H1 (cell line): ENCODE measurements at regions not wholly inside any gene's neighbourhood (a gene's known extent, or its start where the extent isn't known, plus 50 kb on each side); places are given as distances from the start of the nearest gene placed in this dataset.

ENCODE experiments used
- CTCF ChIA-PET: fragments of 300-600 bp; sonication (Branson Sonifier 250); formaldehyde crosslinking; loops from one replicate; lab custom pipeline; 2021; ENCODE audit not compliant: partially characterized antibody; lab: Charles Lee
- POLR2A ChIA-PET: fragments of 300-600 bp; sonication (Branson Sonifier 250); formaldehyde crosslinking; loops from one replicate; lab custom pipeline; 2021; ENCODE audit warnings: inconsistent platforms; ENCODE audit not compliant: partially characterized antibody; lab: Charles Lee
- DNase-seq, 2 experiments: peaks; one replicate each; pipeline versions ENCODE4 v3.0.0 to v3.0.0-alpha.2; 2010 to 2022; ENCODE audit warnings: low spot score in 2 of 2, low read depth in 1 of 2, mixed read lengths in 1 of 2
- FAIRE-seq: peaks from 2 replicates; lab custom pipeline; 2011; peaks lifted over from hg19 to GRCh38; lab: Jason Lieb, UNC
- H2AFZ ChIP-seq: 2 replicates; pipeline ENCODE4 v1.8.1; 2012; ENCODE audit warnings: low read length, inconsistent platforms
- H2AK5ac ChIP-seq: 2 replicates; pipeline ENCODE4 v1.6.1; 2013; ENCODE audit warnings: low read depth, low read length
- H2BK120ac ChIP-seq: replicated peaks from 2 replicates; pipeline ENCODE3; 2013; ENCODE audit warnings: low read depth, low read length, inconsistent platforms
- H2BK12ac ChIP-seq: 2 replicates; pipeline ENCODE4 v1.6.1; 2013; ENCODE audit warnings: low read depth, low read length
- H2BK15ac ChIP-seq: 2 replicates; pipeline ENCODE4 v1.6.1; 2013; ENCODE audit warnings: low read length
- H2BK20ac ChIP-seq: 2 replicates; pipeline ENCODE4 v1.6.1; 2013; ENCODE audit warnings: low read length
- H2BK5ac ChIP-seq: 2 replicates; pipeline ENCODE4 v1.6.1; 2013; ENCODE audit warnings: low read depth, low read length
- H3K14ac ChIP-seq: 2 replicates; pipeline ENCODE4 v1.6.1; 2013; ENCODE audit warnings: inconsistent platforms; ENCODE audit not compliant: insufficient read length
- H3K18ac ChIP-seq: 2 replicates; pipeline ENCODE4 v1.6.1; 2013; ENCODE audit warnings: low read length; ENCODE audit errors: extremely low read depth
- H3K23ac ChIP-seq: 2 replicates; pipeline ENCODE4 v1.6.1; 2013; ENCODE audit warnings: inconsistent platforms; ENCODE audit not compliant: insufficient read length
- H3K23me2 ChIP-seq: 2 replicates; pipeline ENCODE4 v1.6.1; 2013; ENCODE audit warnings: low read depth, low read length
- H3K27ac ChIP-seq: 2 replicates; pipeline ENCODE4 v1.6.1; 2011; ENCODE audit warnings: low read depth, low read length, inconsistent platforms
- H3K27me3 ChIP-seq, 4 experiments: replicated peaks in 1 of 4; 1 replicate in 1 of 4; 2 replicates in 3 of 4; pipeline versions ENCODE4 v1.6.1 to v1.8.1; 2011 to 2013; ENCODE audit warnings: low read length in 3 of 4, mild to moderate bottlenecking in 3 of 4, inconsistent platforms in 2 of 4, mixed read lengths in 2 of 4, moderate library complexity in 1 of 4; ENCODE audit not compliant: control insufficient read depth in 3 of 4, insufficient read depth in 3 of 4; ENCODE audit errors: extremely low read depth in 1 of 4
- H3K36me3 ChIP-seq, 4 experiments: 2 replicates each; pipeline versions ENCODE4 v1.6.1 to v1.8.1; 2011 to 2013; ENCODE audit warnings: mild to moderate bottlenecking in 4 of 4, low read length in 3 of 4, moderate library complexity in 2 of 4, control low read depth in 1 of 4, inconsistent platforms in 1 of 4; ENCODE audit not compliant: insufficient read depth in 4 of 4, control insufficient read depth in 2 of 4
- H3K4ac ChIP-seq: replicated peaks from 2 replicates; pipeline ENCODE3; 2013; ENCODE audit warnings: low read length, low read depth, mixed read lengths, inconsistent platforms; ENCODE audit not compliant: insufficient read length
- H3K4me1 ChIP-seq, 4 experiments: replicated peaks in 1 of 4; 1 replicate in 1 of 4; 2 replicates in 3 of 4; pipeline versions ENCODE4 v1.6.1 to v1.8.1; 2011 to 2013; ENCODE audit warnings: low read length in 3 of 4, inconsistent platforms in 2 of 4, mixed read lengths in 1 of 4; ENCODE audit not compliant: insufficient read depth in 4 of 4, control insufficient read depth in 3 of 4
- H3K4me2 ChIP-seq, 2 experiments: 2 replicates each; pipeline versions ENCODE4 v1.6.1 to v1.8.1; 2011 to 2013; ENCODE audit warnings: low read depth in 2 of 2, low read length in 2 of 2, control low read depth in 1 of 2, inconsistent platforms in 1 of 2, mild to moderate bottlenecking in 1 of 2; ENCODE audit not compliant: insufficient read depth in 1 of 2
- H3K4me3 ChIP-seq, 4 experiments: fragments of 200-600, 300-600 bp in 1 of 4; sonication (generic), shearing (Covaris generic), sonication (Bioruptor Twin) in 1 of 4; 2 replicates each; pipeline versions ENCODE4 v1.5.1 to v1.8.1; 2011 to 2016; ENCODE audit warnings: low read length in 4 of 4, low read depth in 3 of 4, control low read depth in 2 of 4, inconsistent platforms in 2 of 4, mild to moderate bottlenecking in 2 of 4, mixed read lengths in 1 of 4, moderate library complexity in 1 of 4; ENCODE audit not compliant: insufficient read depth in 2 of 4; ENCODE audit errors: extremely low read depth in 1 of 4
- H3K56ac ChIP-seq: replicated peaks from 2 replicates; pipeline ENCODE3; 2013; ENCODE audit warnings: low read depth, mild to moderate bottlenecking, mixed read lengths, low read length, inconsistent platforms; ENCODE audit not compliant: insufficient read length
- H3K79me1 ChIP-seq: 2 replicates; pipeline ENCODE4 v1.6.1; 2013; ENCODE audit warnings: low read depth, low read length, control low read depth
- H3K79me2 ChIP-seq, 2 experiments: 2 replicates each; pipeline versions ENCODE4 v1.6.1 to v1.8.1; 2012 to 2013; ENCODE audit warnings: low read length in 2 of 2, mild to moderate bottlenecking in 2 of 2, inconsistent platforms in 1 of 2; ENCODE audit not compliant: insufficient read depth in 2 of 2, control insufficient read depth in 1 of 2
- H3K9ac ChIP-seq, 4 experiments: replicated peaks in 1 of 4; 1 replicate in 1 of 4; 2 replicates in 3 of 4; pipeline versions ENCODE4 v1.6.1 to v1.8.1; 2011 to 2013; ENCODE audit warnings: low read depth in 3 of 4, low read length in 3 of 4, control low read depth in 2 of 4, mild to moderate bottlenecking in 2 of 4, moderate library complexity in 2 of 4, inconsistent platforms in 1 of 4; ENCODE audit errors: extremely low read depth in 1 of 4
- H3K9me3 ChIP-seq, 2 experiments: 2 replicates each; pipeline versions ENCODE4 v1.6.1 to v1.8.1; 2012 to 2013; ENCODE audit warnings: mild to moderate bottlenecking in 2 of 2, moderate library complexity in 2 of 2, control low read depth in 1 of 2, inconsistent platforms in 1 of 2, low read depth in 1 of 2, low read length in 1 of 2, mixed read lengths in 1 of 2; ENCODE audit not compliant: insufficient read depth in 2 of 2
- H4K20me1 ChIP-seq, 2 experiments: replicated peaks in 1 of 2; 2 replicates each; pipeline versions ENCODE3 to v1.8.1; 2011 to 2013; ENCODE audit warnings: inconsistent platforms in 2 of 2, low read length in 2 of 2, mild to moderate bottlenecking in 1 of 2; ENCODE audit not compliant: insufficient read depth in 2 of 2, control insufficient read depth in 1 of 2
- H4K5ac ChIP-seq: 2 replicates; pipeline ENCODE4 v1.6.1; 2013; ENCODE audit warnings: low read length, low read depth, mixed read lengths, inconsistent platforms; ENCODE audit not compliant: insufficient read length
- H4K8ac ChIP-seq: 2 replicates; pipeline ENCODE4 v1.8.0; 2013; ENCODE audit warnings: mild to moderate bottlenecking, moderate library complexity, low read length, inconsistent platforms; ENCODE audit not compliant: insufficient read depth; ENCODE audit errors: extremely low read depth
- H4K91ac ChIP-seq: replicated peaks from 2 replicates; pipeline ENCODE3; 2013; ENCODE audit warnings: low read length, mixed read lengths, inconsistent platforms; ENCODE audit not compliant: insufficient read length
- ATF3 ChIP-seq: IDR thresholded peaks from 2 replicates; pipeline ENCODE4 v1.6.1; 2011; ENCODE audit warnings: low read depth, mild to moderate bottlenecking, low read length; ENCODE audit not compliant: insufficient read depth
- EP300 ChIP-seq, 2 experiments: IDR thresholded peaks; 1 replicate in 1 of 2; 2 replicates in 1 of 2; pipeline ENCODE4 v1.6.1; 2011 to 2012; ENCODE audit warnings: low read depth in 2 of 2, low read length in 2 of 2, mild to moderate bottlenecking in 2 of 2, borderline replicate concordance in 1 of 2, inconsistent platforms in 1 of 2, moderate library complexity in 1 of 2
- GTF2F1 ChIP-seq: IDR thresholded peaks from 2 replicates; pipeline ENCODE4 v1.6.1; 2012; ENCODE audit warnings: low read depth, low read length, improper control_type of control experiment, borderline replicate concordance
- HDAC2 ChIP-seq, 2 experiments: fragments of 300-600 bp in 1 of 2; sonication (generic) in 1 of 2; IDR thresholded peaks; 2 replicates each; pipeline ENCODE4 v1.6.1; 2011 to 2012; ENCODE audit warnings: low read depth in 2 of 2, low read length in 2 of 2, mild to moderate bottlenecking in 2 of 2, moderate library complexity in 2 of 2, borderline replicate concordance in 1 of 2, inconsistent platforms in 1 of 2
- NRF1 ChIP-seq: IDR thresholded peaks from 2 replicates; pipeline ENCODE4 v1.6.1; 2011; ENCODE audit warnings: mild to moderate bottlenecking, low read depth, low read length, improper control_type of control experiment
- RAD21 ChIP-seq, 2 experiments: IDR thresholded peaks in 1 of 2; conservative IDR thresholded peaks in 1 of 2; 2 replicates each; pipeline ENCODE4 v1.6.1; 2011; ENCODE audit warnings: low read depth in 2 of 2, low read length in 2 of 2, improper control_type of control experiment in 1 of 2, inconsistent platforms in 1 of 2, mild to moderate bottlenecking in 1 of 2, moderate library complexity in 1 of 2
- RBBP5 ChIP-seq: IDR thresholded peaks from 2 replicates; pipeline ENCODE4 v1.7.1; 2012; ENCODE audit warnings: low read depth, mild to moderate bottlenecking, inconsistent platforms, low read length, moderate library complexity, borderline replicate concordance
- RFX5 ChIP-seq: IDR thresholded peaks from 2 replicates; pipeline ENCODE4 v1.6.1; 2011; ENCODE audit warnings: low read depth, low read length, improper control_type of control experiment, borderline replicate concordance
- SRF ChIP-seq: IDR thresholded peaks from 2 replicates; pipeline ENCODE4 v1.6.1; 2011; ENCODE audit warnings: mild to moderate bottlenecking, low read depth, low read length, moderate library complexity
- SUZ12 ChIP-seq: fragments of 200-600 bp; sonication (generic); IDR thresholded peaks from 2 replicates; pipeline ENCODE4 v1.6.1; 2012; ENCODE audit warnings: mild to moderate bottlenecking, inconsistent platforms, low read length, moderate library complexity, mixed read lengths
- TAF7 ChIP-seq: optimal IDR thresholded peaks from 2 replicates; pipeline ENCODE3; 2011; ENCODE audit warnings: low read depth, mild to moderate bottlenecking, inconsistent platforms, low read length, moderate library complexity, borderline replicate concordance
- WGBS, 2 experiments: shearing (Covaris generic) in 1 of 2; methylation state at CpG; one replicate each; pipeline versions ENCODE4 v1.1.6 to v1.1.7; 2013 to 2015; ENCODE audit warnings: low lambda C conversion rate in 2 of 2, mixed read lengths in 2 of 2, inconsistent platforms in 1 of 2, low coverage in 1 of 2, missing lambda C conversion rate in 1 of 2; ENCODE audit not compliant: insufficient replicate concordance in 2 of 2, insufficient coverage in 1 of 2, insufficient read length in 1 of 2; ENCODE audit errors: extremely low coverage in 1 of 2, missing lambda C conversion rate in 1 of 2; 5-methylcytosine and 5-hydroxymethylcytosine counted together

GRCh38 chr16:5580772-5581171 is 483.2 kb upstream of the EEF2KMT start:
- Histone ChIP-seq H3K79me1 (no peaks in the 10 kb centered on the region), H2BK12ac (no peak overlapping the region), H3K27me3 (no peaks in the 10 kb centered on the region), H3K18ac (no peak overlapping the region), H3K9ac (no peak overlapping the region), H3K4me3 (no peak overlapping the region), H2AFZ (no peak overlapping the region), H3K9me3 (no peaks in the 10 kb centered on the region), H4K91ac (no peak overlapping the region), H2BK120ac (no peak overlapping the region), H3K23me2 (no peaks in the 10 kb centered on the region), H3K56ac (no peak overlapping the region), H2AK5ac (no peak overlapping the region), H4K20me1 (no peaks in the 10 kb centered on the region), H3K36me3 (no peaks in the 10 kb centered on the region), H2BK20ac (no peak overlapping the region), H3K79me2 (no peaks in the 10 kb centered on the region), H4K8ac (no peak overlapping the region), H3K14ac (no peak overlapping the region), H2BK15ac (no peak overlapping the region), H3K4me1 (no peaks in the 10 kb centered on the region; a peak in 3 of 7 replicates), H3K4ac (no peak overlapping the region), H2BK5ac (no peak overlapping the region), H3K27ac (no peak overlapping the region), H3K23ac (no peak overlapping the region), H4K5ac (no peak overlapping the region), H3K4me2 (no peak overlapping the region)
- ChIA-PET POLR2A (no interaction called here), CTCF (interaction anchor here (1.0 to 1.5 kb wide), 4 partner anchors 27 to 44 kb away, joined by 3 to 5 read pairs (median 4); no protein-coding TSS in a partner anchor)
- DNase-seq (no peak), FAIRE-seq (no peak)
- WGBS, 2 experiments: 92% methylated on average over 6 of the region's 6 CpGs; no CpG with 5 or more reads in 1 of the 2 experiments
- TF ChIP-seq EP300 (IDR thresholded peaks at IDR 0.05; ENCODE audit: borderline replicate concordance in 1 of 2, low read depth in 2 of 2, low read length in 2 of 2): no peak
- TF ChIP-seq RFX5: no peak
- TF ChIP-seq RAD21 (IDR thresholded peaks at IDR 0.05 in 1 of 2, conservative IDR thresholded peaks at IDR 0.05 in 1 of 2; ENCODE audit: low read depth in 2 of 2, low read length in 2 of 2): no peak
- no peak for TF ChIP-seq RBBP5
- TF ChIP-seq SRF: no peak
- no peak for TF ChIP-seq SUZ12
- TF ChIP-seq HDAC2 (IDR thresholded peaks at IDR 0.05; ENCODE audit: borderline replicate concordance in 1 of 2, low read depth in 2 of 2, low read length in 2 of 2): no peak
- no peak for TF ChIP-seq NRF1
- TF ChIP-seq GTF2F1: no peak
- no peak for TF ChIP-seq ATF3
- TF ChIP-seq TAF7: no peak
